CD4-positive, alpha-beta T cell treated with Interleukin-21 for 1 hour (primary cell): ENCODE measurements at regions not wholly inside any gene's neighbourhood (a gene's known extent, or its start where the extent isn't known, plus 50 kb on each side); places are given as distances from the start of the nearest gene placed in this dataset.
"Not testable (repeated sequence)": the region's sequence is repeated elsewhere in the genome, so short reads cannot be mapped to it uniquely, and the experiment has no call there.

Experiments used
- DNase-seq: peaks from one replicate; pipeline ENCODE4 v3.0.0-alpha.2; 2020

GRCh38 chr21:5013455-5014304 lies 5507.7 kb upstream of the TPTE start:
- not testable (repeated sequence) for DNase-seq

- DNase-seq, result not testable (repeated sequence)
These were observed 5506.2 kb upstream of the TPTE start for GRCh38 chr21:5015187-5015586.

GRCh38 chr21:5019120-5019519 lies 5502.3 kb upstream of the TPTE start:
- DNase-seq, result not testable (repeated sequence)

- DNase-seq, result not testable (repeated sequence)
These were observed 5499.6 kb upstream of the TPTE start for GRCh38 chr21:5021815-5022214.

GRCh38 chr21:5022254-5022653 lies 5499.1 kb upstream of the TPTE start:
- not testable (repeated sequence) for DNase-seq

DNA sequence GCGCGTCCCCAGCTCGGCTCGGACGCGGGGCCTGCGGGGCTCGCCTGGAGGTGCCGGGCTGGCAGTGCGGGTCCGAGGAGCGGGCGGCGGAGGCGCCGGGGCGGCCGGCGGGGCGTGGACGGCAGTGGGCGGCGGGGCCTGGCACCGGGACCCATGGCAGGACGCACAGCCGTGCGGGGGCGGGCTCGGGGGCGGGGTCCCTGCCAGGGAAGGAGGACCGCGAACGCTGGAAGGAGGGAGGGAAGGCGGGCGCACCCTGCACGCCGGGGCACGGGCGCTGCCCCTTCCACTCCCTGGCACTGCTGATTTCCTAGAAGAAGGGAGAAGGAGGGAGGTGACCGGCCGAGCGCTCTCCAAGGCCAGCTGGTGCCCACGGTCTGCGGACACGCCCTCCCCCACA lies 5498.6 kb upstream of the TPTE start:
- not testable (repeated sequence) for DNase-seq

DNA sequence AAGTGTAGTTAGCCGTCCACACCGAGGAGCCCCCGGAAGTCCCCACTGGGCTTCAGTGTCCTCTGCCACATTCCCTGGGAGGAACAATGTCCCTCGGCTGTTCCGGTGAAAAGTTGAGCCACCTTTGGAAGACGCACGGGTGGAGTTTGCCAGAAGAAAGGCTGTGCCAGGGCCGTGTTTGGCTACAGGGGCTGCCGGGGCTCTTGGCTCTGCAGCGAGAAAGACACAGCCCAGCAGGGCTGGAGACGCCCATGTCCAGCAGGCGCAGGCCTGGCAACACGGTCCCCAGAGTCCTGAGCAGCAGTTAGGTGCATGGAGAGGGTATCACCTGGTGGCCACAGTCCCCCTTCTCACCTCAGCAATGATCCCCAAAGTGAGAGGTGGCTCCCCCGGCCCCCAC lies 5486.2 kb upstream of the TPTE start:
- not testable (repeated sequence) for DNase-seq

- DNase-seq, result not testable (repeated sequence)
These were observed 5485.8 kb upstream of the TPTE start for GRCh38 chr21:5035587-5035986.

GRCh38 chr21:5037606-5038331 lies 5483.6 kb upstream of the TPTE start:
- not testable (repeated sequence) for DNase-seq

GRCh38 chr21:5039926-5040325 lies 5481.5 kb upstream of the TPTE start:
- DNase-seq, result not testable (repeated sequence)

DNA sequence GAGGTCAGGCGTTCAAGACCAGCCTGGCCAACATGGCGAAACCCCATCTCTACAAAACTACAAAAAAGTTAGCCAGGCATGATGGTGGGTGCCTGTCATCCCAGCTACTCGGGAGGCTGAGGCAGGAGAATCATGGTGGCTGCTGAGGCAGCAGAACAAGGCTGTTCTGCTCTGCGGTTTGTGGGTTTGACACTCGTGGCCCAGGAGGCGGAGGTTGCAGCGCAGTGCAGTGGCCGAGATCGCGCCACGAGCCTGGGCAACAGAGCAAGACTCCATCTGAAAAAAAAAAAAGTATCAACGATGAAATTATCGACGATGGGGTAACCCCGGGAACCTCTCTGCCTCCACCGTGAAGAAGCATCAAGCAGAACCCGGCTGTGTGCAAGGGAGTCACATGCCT lies 5478.8 kb upstream of the TPTE start:
- DNase-seq, result not testable (repeated sequence)

GRCh38 chr21:5044812-5045211 lies 5476.6 kb upstream of the TPTE start:
- not testable (repeated sequence) for DNase-seq

GRCh38 chr21:5051303-5052018 lies 5469.9 kb upstream of the TPTE start:
- DNase-seq, result not testable (repeated sequence)

GRCh38 chr21:5055027-5055754 lies 5466.2 kb upstream of the TPTE start:
- not testable (repeated sequence) for DNase-seq

DNA sequence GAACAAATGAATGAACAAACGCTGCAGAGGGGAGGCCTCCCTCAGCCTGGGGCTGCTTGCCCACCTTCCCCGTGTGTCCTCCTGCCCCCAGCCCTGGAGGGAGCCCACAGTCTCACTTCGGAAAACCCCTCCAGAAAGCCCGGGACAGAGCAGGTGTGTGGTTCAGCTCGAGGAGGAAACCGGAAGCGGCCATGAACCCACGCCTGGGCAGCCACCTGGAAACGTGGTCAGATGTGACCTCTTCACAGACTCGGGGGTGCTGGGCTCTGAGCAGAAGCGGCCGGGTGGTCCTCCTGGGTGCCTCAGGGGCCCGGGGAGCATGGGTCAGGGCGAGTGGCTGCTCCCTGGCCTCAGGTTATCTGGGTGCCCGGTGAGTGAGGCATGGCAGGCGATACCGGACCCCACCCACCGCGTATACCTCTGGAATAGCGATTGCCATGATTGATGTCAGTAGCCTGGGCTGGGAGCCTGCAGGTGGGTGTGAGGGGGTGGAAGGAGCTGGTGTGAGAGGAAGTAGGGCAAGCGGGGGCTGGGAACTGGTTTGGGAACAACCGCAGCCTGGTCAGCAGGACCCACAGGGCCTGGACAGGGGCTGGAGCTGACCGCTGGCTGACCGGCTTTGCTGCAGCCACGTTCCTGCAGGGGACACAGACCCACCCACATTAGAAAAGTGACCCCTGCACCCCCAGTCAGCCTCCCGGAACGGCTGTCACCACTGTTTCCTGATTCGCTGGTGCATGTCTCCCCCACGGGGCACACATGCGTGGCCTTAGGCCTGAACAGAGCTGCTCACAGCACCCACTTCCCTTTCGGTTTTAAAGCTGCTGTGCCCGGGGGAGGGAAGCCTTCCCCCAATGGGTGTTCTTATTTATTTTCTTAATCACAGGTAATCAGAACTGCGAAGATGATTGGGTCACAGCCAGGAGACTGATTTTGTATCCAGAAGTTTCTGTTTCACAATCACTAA lies 5465.1 kb upstream of the TPTE start:
- not testable (repeated sequence) for DNase-seq

DNA sequence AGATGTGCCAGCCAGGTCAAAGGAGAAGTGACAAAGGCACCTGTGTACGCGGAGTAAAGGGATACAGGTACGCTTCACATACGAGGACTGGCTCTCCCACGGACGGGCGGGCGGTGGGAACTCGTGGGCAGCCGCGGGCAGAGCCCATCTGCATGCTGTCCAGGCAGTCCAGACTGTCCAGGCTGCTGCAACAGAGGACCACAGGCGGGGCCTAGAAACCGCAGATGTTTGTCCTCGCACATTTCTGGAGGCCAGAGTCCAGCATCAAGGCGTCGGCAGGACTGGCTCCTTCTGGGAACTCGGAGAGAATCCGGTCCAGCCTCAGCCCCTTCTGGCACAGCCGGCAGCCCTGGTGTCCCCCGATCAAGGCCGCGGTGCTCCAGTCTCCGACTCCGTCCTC lies 5464.3 kb upstream of the TPTE start:
- not testable (repeated sequence) for DNase-seq

DNA sequence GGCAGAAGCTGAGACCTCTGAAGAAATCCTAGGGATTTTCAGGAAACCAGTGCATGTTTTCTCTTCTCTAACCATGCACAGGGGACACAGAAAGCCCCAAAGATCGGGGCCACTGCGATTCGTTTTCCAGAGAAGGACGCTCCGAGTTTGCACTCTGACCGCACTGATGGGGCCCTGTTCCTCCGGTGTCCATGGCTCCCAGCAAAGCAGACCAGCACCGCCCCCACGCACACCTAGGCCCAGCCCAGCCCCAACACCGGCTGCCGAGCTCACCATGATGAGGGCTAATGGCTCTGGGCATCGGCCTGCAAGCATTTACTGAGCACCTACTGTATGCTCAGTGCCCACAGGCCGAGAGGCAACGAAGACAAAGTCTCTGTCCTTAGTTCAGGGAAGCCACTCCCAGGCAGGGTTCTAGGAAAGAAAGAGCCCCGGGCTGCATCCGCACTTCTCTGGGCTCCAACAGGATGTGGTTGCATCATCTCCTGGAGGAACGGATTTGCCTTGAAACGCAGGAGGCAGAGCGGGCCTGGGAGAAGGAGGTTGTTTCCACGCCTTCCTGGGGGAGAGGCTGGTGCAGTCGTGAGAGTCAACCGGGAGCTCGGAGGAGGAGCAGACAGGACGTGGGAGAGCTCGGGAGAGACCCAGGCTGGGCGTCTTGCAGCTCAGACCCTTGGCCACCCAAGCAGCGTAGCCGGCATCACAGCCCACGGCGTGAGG lies 5460.9 kb upstream of the TPTE start:
- DNase-seq, result not testable (repeated sequence)

- DNase-seq, result not testable (repeated sequence)
These were observed 5456.7 kb upstream of the TPTE start for GRCh38 chr21:5064581-5065142.

DNA sequence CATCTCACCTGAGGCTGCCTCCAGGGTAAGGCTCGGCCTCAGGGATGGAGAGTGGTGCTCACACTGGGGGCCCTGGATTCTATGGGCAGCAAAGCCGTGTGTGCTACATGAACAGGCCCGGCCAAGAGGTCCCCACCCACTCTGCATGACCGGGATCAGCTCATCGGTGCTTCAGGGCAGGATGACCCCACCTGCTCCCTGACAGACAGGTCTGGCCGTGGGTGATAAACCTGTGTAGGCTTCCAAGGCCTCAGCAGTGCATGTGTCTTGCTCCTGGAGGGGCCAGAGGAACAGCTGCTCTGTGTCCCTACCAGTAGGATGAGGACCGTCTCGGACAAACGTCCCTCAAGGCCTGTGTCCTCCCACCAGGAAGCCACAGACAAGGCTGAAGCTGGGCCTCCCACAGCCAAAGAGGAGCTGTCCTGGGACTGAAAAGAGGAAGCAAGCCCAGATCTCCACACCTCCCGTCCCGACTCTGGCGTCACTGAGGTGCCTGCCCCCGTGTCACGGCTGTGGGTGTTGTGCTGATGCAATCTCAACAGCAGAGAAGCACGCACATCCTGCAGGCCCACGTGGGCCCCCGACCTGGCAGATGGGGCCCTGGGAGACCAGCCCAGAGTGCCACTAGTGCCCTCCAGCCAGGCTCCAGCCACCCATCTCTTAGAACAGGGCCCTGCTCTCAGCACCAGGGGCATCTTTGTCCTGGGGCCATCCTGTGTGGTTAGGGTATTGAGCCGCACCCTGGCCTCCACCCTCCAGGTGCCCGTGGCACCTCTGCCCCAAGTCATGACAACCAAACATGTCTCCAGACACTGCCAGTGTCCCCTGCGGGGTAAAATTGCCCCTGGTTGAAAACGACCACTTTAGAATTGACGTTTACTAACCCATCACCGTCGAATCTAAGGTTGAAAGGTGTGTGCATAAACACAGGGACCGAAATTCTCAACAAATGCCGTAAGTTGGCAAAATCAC lies 5455.9 kb upstream of the TPTE start:
- DNase-seq, result peak; percentile 51
